HepG2 (cell line): ENCODE measurements at regions not wholly inside any gene's neighbourhood (a gene's known extent, or its start where the extent isn't known, plus 50 kb on each side); places are given as distances from the start of the nearest gene placed in this dataset.

Experiments used
- CTCF ChIP-seq: sonication (generic); formaldehyde crosslinking; IDR thresholded peaks from 2 replicates; pipeline ENCODE4 v1.5.0; 2020; ENCODE audit warnings: mild to moderate bottlenecking, missing genetic modification reagents, moderate library complexity
- JUNB ChIP-seq: sonication (generic); formaldehyde crosslinking; IDR thresholded peaks from 2 replicates; pipeline ENCODE4 v1.8.0; 2022; ENCODE audit warnings: missing genetic modification reagents, mild to moderate bottlenecking, borderline replicate concordance
- NR1H2 ChIP-seq: sonication (generic); formaldehyde crosslinking; IDR thresholded peaks from 2 replicates; pipeline ENCODE4 v1.8.1; 2022; ENCODE audit warnings: low read depth, missing genetic modification reagents, borderline replicate concordance
- POLR2A ChIP-seq, 2 experiments: IDR thresholded peaks; 2 replicates each; pipeline ENCODE4 v1.6.1; 2011; ENCODE audit warnings: low read depth in 2 of 2, low read length in 2 of 2, mild to moderate bottlenecking in 1 of 2, moderate library complexity in 1 of 2; ENCODE audit not compliant: insufficient read depth in 1 of 2
- RFX5 ChIP-seq: IDR thresholded peaks from 2 replicates; pipeline ENCODE4 v1.6.1; 2011; ENCODE audit warnings: low read depth, low read length, improper control_type of control experiment
- SMAD1 ChIP-seq: sonication (generic); formaldehyde crosslinking; IDR thresholded peaks from 2 replicates; pipeline ENCODE4 v1.4.0; 2020; ENCODE audit warnings: missing genetic modification reagents, low read depth, mild to moderate bottlenecking, borderline replicate concordance
- SRF ChIP-seq: IDR thresholded peaks from 2 replicates; pipeline ENCODE4 v1.6.1; 2011; ENCODE audit warnings: mild to moderate bottlenecking, low read depth, low read length, moderate library complexity
- ZFP62 ChIP-seq: sonication (generic); formaldehyde crosslinking; IDR thresholded peaks from 2 replicates; pipeline ENCODE4 v1.4.0; 2020; ENCODE audit warnings: missing genetic modification reagents
- ZHX1 ChIP-seq: sonication (generic); formaldehyde crosslinking; IDR thresholded peaks from 2 replicates; pipeline ENCODE4 v1.8.1; 2022; ENCODE audit warnings: low read depth, mild to moderate bottlenecking, missing genetic modification reagents
- ZNF101 ChIP-seq: sonication (generic); formaldehyde crosslinking; IDR thresholded peaks from 2 replicates; pipeline ENCODE4 v1.4.0; 2020; ENCODE audit warnings: mild to moderate bottlenecking, low read depth, missing genetic modification reagents, borderline replicate concordance
- ZNF510 ChIP-seq: sonication (generic); formaldehyde crosslinking; IDR thresholded peaks from 2 replicates; pipeline ENCODE4 v1.4.0; 2020; ENCODE audit warnings: low read depth, mild to moderate bottlenecking, missing genetic modification reagents
- ZNF660 ChIP-seq: sonication (generic); formaldehyde crosslinking; IDR thresholded peaks from 2 replicates; pipeline ENCODE4 v1.5.1; 2020; ENCODE audit warnings: mild to moderate bottlenecking, low read depth, missing genetic modification reagents, borderline replicate concordance
- TF ChIP-seq, protein P1 (sequence below): fragments of 450-650 bp; IDR thresholded peaks from 2 replicates; pipeline ENCODE4 v1.6.1; 2016
- TF ChIP-seq, protein P2 (sequence below): fragments of 450-650 bp; IDR thresholded peaks from 2 replicates; pipeline ENCODE4 v1.6.1; 2017; ENCODE audit warnings: mild to moderate bottlenecking

DNA sequence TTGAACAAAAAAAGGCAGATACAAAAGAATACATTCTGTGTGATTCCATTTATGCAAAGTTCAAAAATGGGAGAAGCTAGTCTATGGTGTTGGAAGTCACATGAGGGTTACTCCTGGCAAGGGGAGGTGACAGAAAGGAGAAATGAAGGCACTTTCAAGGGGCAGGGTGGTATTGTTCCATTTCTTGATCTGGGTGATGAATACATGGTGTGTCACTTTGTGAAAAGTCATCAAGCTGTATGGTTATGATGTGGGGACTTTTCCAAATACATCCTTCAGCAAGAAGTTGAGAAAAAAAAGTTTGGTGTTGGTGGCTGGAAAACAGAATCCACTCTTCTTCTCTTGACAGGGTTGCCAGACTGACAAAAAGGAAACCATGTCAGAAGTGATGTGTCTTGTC lies 60.6 kb upstream of the MDGA1 start:
- TF ChIP-seq ZFP62 (CRISPR knock-in tag) (no peak), CTCF (no peak), ZNF660 (CRISPR knock-in tag) (no peak), POLR2A (IDR thresholded peaks at IDR 0.05; ENCODE audit: insufficient read depth in 1 of 2, low read depth in 2 of 2, low read length in 2 of 2) (no peak), RFX5 (no peak), ZHX1 (CRISPR knock-in tag) (no peak), NR1H2 (CRISPR knock-in tag) (no peak), ZNF101 (CRISPR knock-in tag) (no peak), ZNF510 (no peak), SMAD1 (no peak), JUNB (CRISPR knock-in tag) (no peak), SRF (no peak)
- TF ChIP-seq, protein P1, sequence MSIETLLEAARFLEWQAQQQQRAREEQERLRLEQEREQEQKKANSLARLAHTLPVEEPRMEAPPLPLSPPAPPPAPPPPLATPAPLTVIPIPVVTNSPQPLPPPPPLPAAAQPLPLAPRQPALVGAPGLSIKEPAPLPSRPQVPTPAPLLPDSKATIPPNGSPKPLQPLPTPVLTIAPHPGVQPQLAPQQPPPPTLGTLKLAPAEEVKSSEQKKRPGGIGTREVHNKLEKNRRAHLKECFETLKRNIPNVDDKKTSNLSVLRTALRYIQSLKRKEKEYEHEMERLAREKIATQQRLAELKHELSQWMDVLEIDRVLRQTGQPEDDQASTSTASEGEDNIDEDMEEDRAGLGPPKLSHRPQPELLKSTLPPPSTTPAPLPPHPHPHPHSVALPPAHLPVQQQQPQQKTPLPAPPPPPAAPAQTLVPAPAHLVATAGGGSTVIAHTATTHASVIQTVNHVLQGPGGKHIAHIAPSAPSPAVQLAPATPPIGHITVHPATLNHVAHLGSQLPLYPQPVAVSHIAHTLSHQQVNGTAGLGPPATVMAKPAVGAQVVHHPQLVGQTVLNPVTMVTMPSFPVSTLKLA: no peak
- TF ChIP-seq, protein P2, sequence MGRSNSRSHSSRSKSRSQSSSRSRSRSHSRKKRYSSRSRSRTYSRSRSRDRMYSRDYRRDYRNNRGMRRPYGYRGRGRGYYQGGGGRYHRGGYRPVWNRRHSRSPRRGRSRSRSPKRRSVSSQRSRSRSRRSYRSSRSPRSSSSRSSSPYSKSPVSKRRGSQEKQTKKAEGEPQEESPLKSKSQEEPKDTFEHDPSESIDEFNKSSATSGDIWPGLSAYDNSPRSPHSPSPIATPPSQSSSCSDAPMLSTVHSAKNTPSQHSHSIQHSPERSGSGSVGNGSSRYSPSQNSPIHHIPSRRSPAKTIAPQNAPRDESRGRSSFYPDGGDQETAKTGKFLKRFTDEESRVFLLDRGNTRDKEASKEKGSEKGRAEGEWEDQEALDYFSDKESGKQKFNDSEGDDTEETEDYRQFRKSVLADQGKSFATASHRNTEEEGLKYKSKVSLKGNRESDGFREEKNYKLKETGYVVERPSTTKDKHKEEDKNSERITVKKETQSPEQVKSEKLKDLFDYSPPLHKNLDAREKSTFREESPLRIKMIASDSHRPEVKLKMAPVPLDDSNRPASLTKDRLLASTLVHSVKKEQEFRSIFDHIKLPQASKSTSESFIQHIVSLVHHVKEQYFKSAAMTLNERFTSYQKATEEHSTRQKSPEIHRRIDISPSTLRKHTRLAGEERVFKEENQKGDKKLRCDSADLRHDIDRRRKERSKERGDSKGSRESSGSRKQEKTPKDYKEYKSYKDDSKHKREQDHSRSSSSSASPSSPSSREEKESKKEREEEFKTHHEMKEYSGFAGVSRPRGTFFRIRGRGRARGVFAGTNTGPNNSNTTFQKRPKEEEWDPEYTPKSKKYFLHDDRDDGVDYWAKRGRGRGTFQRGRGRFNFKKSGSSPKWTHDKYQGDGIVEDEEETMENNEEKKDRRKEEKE: no peak
